LoVo (cell line): ENCODE measurements at regions not wholly inside any gene's neighbourhood (a gene's known extent, or its start where the extent isn't known, plus 50 kb on each side); places are given as distances from the start of the nearest gene placed in this dataset.
"Not testable (repeated sequence)": the region's sequence is repeated elsewhere in the genome, so short reads cannot be mapped to it uniquely, and the experiment has no call there.

Experiments used
- DNase-seq: peaks from one replicate; pipeline ENCODE4 v3.0.0-alpha.2; 2016; ENCODE audit warnings: low spot score

DNA sequence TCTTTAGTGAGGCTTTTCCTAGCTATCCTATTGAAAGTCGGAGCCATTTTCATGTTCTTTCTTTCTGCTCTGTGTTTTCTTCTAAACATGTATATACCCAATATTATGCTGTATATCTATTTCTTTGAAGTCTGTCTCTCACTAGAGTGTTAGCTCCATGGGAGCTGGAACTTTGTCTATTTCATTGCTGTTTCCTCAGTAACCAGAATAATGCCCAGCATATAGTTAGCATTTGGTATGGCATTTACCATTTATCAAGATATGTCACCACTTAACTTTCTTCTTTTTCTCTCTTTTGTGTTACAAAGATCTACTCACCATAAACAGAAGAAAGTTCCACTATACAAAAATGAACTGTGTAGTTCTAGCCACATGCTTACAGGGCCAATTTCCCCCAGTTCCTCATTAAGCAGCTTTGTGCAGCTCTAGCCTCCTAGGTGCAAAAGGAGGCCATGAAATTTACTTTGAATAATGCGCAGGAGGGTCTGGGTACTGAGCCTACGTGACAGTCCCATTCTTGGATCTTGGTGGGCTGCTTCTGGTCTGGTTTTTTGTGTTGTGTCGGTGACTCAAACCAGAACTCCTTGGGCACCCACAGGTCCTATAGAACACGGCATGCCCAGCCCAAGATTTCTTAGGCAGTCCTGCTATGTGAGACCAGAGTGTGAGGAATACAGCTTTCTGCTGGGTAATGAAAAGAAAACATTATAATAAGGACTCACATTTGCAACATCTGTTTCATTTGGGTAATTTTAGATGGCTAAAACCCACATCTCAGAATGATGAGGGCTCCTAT is 302.3 kb upstream of the IGFBP7 start:
- no peak for DNase-seq

GRCh38 chr4:57410331-57411052 is 300.3 kb upstream of the IGFBP7 start:
- no peak for DNase-seq

- DNase-seq = no peak
Observed at GRCh38 chr4:57405359-57405758, 295.2 kb upstream of the IGFBP7 start.

- no peak for DNase-seq
Observed at GRCh38 chr4:57404483-57404882, 294.3 kb upstream of the IGFBP7 start.

- DNase-seq = no peak
Observed at GRCh38 chr4:57403591-57403990, 293.4 kb upstream of the IGFBP7 start.

DNA sequence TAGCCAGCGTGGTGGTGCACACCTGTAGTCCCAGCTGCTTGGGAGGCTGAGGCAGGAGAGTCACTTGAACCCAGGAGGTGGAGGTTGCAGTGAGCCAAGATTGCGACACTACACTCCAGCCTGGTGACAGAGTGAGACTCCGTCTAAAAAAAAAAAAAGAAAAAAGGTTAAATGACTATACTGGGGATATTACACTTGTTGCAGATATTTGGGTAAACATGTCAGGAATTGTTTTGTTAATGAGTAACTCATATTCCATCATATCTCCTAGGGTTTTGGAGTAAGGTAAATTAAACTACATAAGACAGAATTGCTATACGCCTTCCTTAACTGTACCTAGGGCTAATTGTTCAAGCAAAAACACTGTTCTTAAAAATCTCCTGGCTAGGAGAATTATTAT is 291.4 kb upstream of the IGFBP7 start:
- DNase-seq = no peak

GRCh38 chr4:57378766-57379165 is 268.6 kb upstream of the IGFBP7 start:
- no peak for DNase-seq

- DNase-seq = no peak
Observed at GRCh38 chr4:57374866-57375595, 264.8 kb upstream of the IGFBP7 start.

- no peak for DNase-seq
Observed at GRCh38 chr4:57373991-57374390, 263.8 kb upstream of the IGFBP7 start.

GRCh38 chr4:57371671-57372070 is 261.5 kb upstream of the IGFBP7 start:
- no peak for DNase-seq

DNA sequence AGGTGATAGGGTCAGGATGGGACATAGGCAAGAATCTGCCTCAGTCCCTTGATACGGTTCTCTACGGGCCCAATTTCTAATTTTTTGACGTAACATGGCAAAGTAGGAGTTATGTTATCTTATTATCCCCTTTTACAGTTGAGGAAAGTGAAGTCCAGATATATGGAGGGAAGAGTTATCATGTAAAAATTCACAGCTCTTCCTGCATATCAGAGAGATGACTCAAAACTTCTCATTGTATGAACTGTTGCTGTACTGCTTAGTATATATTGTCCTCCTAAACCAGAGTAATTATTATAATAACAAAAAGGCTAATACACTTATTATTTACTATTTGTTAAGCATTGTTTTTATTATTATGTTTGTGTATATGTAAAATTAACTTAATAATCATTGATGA is 260.5 kb upstream of the IGFBP7 start:
- no peak for DNase-seq

DNA sequence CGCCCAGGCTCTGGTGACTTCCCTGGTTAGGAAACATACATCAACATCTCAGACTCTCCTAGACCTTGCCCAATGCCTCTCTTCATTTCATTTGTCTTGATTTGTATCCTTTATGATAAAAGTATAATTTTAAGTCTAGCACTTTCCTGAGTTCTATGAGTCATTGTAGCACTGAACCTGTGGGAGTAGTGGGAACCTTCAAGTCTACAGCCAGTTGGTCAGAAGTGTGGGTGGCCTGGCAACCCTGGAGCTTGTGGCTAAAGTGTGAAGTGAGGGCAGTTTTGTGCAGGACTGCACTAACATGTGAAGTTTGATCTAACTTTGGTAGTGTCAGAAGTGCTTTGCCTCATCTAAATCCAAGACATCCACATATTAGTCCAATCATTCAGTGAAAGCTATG is 259.3 kb upstream of the IGFBP7 start:
- DNase-seq = no peak

- no peak for DNase-seq
Observed at GRCh38 chr4:57364255-57364654, 254.1 kb upstream of the IGFBP7 start.

- no peak for DNase-seq
Observed at GRCh38 chr4:57363346-57363745, 253.2 kb upstream of the IGFBP7 start.

- no peak for DNase-seq
Observed at GRCh38 chr4:57360681-57361080, 250.5 kb upstream of the IGFBP7 start.

GRCh38 chr4:57355101-57355665 is 245.0 kb upstream of the IGFBP7 start:
- DNase-seq = no peak

GRCh38 chr4:57351731-57352130 is 241.5 kb upstream of the IGFBP7 start:
- no peak for DNase-seq

- DNase-seq = no peak
Observed at GRCh38 chr4:57344296-57344695, 234.1 kb upstream of the IGFBP7 start.

DNA sequence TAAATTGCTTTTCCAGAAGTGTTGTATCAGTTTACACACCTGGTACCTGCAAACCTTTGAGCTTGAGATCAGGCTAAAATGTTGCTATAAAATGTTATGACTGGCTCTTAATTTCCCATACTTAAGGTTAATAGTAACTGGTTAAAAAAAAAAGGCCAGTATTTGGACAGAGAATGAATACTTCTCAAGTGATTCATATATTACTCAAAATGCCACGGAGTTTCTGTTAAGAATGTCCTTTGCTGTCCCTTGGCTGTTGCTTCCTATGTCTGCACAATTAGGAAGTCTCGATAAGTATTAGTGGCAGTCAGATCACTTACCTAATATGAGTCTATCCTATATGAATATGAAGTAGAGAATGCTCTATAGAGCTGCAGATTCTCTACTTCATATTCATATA is 232.2 kb upstream of the IGFBP7 start:
- no peak for DNase-seq

GRCh38 chr4:57338861-57339260 is 228.7 kb upstream of the IGFBP7 start:
- DNase-seq = not testable (repeated sequence)

DNA sequence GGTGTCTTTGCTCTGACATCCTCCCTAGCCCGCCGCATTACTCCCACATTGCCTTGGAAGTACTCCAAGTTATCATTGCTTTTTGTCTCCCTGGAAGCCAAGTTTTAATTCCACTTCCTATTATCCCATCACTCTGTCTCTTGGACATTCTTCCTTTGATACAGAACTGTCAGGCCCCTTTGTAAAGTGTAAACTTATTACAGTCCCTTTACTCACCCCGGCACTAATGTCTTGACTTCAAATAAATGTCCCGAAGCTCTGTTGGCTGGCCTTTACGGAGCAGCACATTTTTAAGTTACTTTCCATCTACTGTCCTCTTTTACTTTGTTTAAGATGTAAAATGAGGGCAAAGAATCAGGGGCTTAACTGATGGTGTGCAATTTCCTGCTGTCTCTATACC is 223.5 kb upstream of the IGFBP7 start:
- no peak for DNase-seq

DNA sequence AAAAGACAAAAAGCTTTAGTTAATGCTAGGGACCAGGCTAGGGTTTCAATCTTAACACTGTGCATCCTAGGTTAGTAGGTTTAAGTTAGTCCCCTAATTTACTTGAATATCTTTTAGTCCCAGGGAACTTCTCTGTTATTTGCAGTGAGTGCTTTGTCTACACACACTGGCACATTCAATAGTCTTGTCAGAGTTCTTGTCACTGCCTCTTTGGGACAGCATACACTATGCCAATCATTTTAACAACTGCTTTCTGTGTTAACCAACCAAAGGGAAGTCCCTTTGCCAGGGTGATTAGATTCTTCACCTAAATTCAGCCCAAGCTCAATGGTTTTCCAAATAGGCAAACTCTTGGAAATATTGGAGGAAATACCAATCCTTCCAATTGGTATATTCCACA is 221.8 kb upstream of the IGFBP7 start:
- DNase-seq = no peak

DNA sequence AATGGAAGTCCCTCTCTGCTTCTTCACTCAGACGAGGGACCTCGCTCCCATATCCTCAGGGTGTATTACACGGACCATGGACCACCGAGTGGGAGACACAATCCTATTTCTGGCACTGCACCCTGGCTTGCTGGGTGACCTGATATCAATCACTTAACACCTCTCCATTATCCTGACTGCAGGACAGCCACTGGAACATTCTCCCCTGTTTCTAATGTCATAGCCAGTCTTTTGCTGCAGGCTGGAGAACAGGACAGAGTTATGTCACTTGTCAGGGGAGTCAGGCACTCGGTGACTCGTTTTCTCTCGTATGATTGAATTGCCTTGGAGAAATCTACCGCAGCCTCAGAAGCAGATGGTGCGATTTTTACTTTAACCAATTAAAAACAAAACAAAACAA is 219.1 kb upstream of the IGFBP7 start:
- DNase-seq = no peak
